DND-41 (cell line): ENCODE measurements at regions not wholly inside any gene's neighbourhood (a gene's known extent, or its start where the extent isn't known, plus 50 kb on each side); places are given as distances from the start of the nearest gene placed in this dataset.

ENCODE experiments used
- ATAC-seq: fragments of 200-7000 bp; cut with Tn5 transposase; 3 replicates; pipeline ENCODE4 v1.9.1; 2021; ENCODE audit warnings: low read depth; ENCODE audit not compliant: insufficient read depth
- DNase-seq: peaks from one replicate; pipeline ENCODE4 v3.0.0-alpha.2; 2020
- H2AFZ ChIP-seq: 2 replicates; pipeline ENCODE4 v1.6.0; 2012; ENCODE audit warnings: low read depth, low read length
- H3K27ac ChIP-seq: 2 replicates; pipeline ENCODE4 v1.5.1; 2012; ENCODE audit warnings: low read length, inconsistent platforms
- H3K27me3 ChIP-seq: fragments of 200-600 bp; sonication (generic); 2 replicates; pipeline ENCODE4 v1.6.0; 2012; ENCODE audit warnings: low read length, mild to moderate bottlenecking, inconsistent platforms; ENCODE audit not compliant: insufficient read depth, poor library complexity
- H3K36me3 ChIP-seq: 2 replicates; pipeline ENCODE4 v1.5.1; 2012; ENCODE audit warnings: low read length, inconsistent platforms; ENCODE audit not compliant: insufficient read depth
- H3K4me1 ChIP-seq: 2 replicates; pipeline ENCODE4 v1.5.1; 2012; ENCODE audit warnings: mild to moderate bottlenecking, low read length; ENCODE audit not compliant: insufficient read depth
- H3K4me2 ChIP-seq: 2 replicates; pipeline ENCODE4 v1.6.0; 2012; ENCODE audit warnings: mild to moderate bottlenecking, moderate library complexity, low read length, inconsistent platforms; ENCODE audit not compliant: insufficient read depth
- H3K4me3 ChIP-seq, 2 experiments: fragments of 200-600 bp in 1 of 2; shearing (Covaris generic) in 1 of 2; 2 replicates each; pipeline ENCODE4 v1.5.1; 2012 to 2016; ENCODE audit warnings: inconsistent platforms in 2 of 2, low read length in 2 of 2, mild to moderate bottlenecking in 2 of 2, low read depth in 1 of 2, moderate library complexity in 1 of 2
- H3K79me2 ChIP-seq: 2 replicates; pipeline ENCODE4 v1.6.0; 2012; ENCODE audit warnings: low read length, inconsistent platforms; ENCODE audit not compliant: insufficient read depth
- H3K9ac ChIP-seq: 2 replicates; pipeline ENCODE4 v1.6.0; 2012; ENCODE audit warnings: low read depth, mild to moderate bottlenecking, inconsistent platforms, low read length, moderate library complexity
- H3K9me3 ChIP-seq: 2 replicates; pipeline ENCODE4 v1.5.1; 2012; ENCODE audit warnings: low read length, moderate library complexity, mild to moderate bottlenecking, inconsistent platforms; ENCODE audit not compliant: insufficient read depth, severe bottlenecking
- H4K20me1 ChIP-seq: 2 replicates; pipeline ENCODE4 v1.6.0; 2012; ENCODE audit warnings: low read length; ENCODE audit not compliant: insufficient read depth
- EZH2 ChIP-seq: IDR thresholded peaks from 3 replicates; pipeline ENCODE4 v1.6.1; 2012; ENCODE audit warnings: borderline replicate concordance, low read depth, mild to moderate bottlenecking, moderate library complexity, low read length, inconsistent platforms; ENCODE audit not compliant: severe bottlenecking
- TF ChIP-seq, protein P1 (sequence below): IDR thresholded peaks from 2 replicates; pipeline ENCODE4 v1.5.1; 2012; ENCODE audit warnings: borderline replicate concordance, low read length, moderate library complexity, mild to moderate bottlenecking; ENCODE audit not compliant: poor library complexity, severe bottlenecking; ENCODE audit errors: extremely low read depth

GRCh38 chr1:223445402-223445801, 52.2 kb downstream of the CCDC185 start:
- Histone ChIP-seq H3K36me3 (no peaks in the 10 kb centered on the region), H2AFZ (no peak overlapping the region), H3K27me3 (no peaks in the 10 kb centered on the region), H4K20me1 (no peaks in the 10 kb centered on the region), H3K9me3 (peaks cover 2% of the 10 kb centered on the region), H3K4me3 (no peak overlapping the region), H3K4me2 (no peak overlapping the region), H3K4me1 (no peaks in the 10 kb centered on the region), H3K27ac (no peak overlapping the region), H3K9ac (no peak overlapping the region), H3K79me2 (no peaks in the 10 kb centered on the region)
- DNase-seq, result no peak
- ATAC-seq, result no peak
- no peak for TF ChIP-seq EZH2
- TF ChIP-seq, protein P1, sequence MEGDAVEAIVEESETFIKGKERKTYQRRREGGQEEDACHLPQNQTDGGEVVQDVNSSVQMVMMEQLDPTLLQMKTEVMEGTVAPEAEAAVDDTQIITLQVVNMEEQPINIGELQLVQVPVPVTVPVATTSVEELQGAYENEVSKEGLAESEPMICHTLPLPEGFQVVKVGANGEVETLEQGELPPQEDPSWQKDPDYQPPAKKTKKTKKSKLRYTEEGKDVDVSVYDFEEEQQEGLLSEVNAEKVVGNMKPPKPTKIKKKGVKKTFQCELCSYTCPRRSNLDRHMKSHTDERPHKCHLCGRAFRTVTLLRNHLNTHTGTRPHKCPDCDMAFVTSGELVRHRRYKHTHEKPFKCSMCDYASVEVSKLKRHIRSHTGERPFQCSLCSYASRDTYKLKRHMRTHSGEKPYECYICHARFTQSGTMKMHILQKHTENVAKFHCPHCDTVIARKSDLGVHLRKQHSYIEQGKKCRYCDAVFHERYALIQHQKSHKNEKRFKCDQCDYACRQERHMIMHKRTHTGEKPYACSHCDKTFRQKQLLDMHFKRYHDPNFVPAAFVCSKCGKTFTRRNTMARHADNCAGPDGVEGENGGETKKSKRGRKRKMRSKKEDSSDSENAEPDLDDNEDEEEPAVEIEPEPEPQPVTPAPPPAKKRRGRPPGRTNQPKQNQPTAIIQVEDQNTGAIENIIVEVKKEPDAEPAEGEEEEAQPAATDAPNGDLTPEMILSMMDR, result no peak

DNA sequence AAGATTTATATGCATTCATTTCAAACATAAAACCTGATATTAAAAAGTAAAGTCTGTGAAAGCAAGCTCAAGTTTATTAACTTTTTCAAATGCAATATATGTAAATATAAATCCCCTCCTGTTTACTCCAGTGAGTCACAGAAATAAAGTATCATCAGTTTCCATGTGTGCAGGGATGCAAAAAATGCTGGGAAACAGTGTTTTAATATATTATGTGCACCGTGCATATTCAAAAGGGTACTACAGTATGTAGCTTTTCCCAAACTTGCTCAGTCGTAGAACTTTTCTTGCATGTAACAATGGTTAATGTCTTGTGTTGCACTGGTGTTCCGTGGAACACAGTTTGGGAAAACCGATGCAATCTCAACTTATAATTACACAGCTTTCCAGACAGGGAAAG, 60.7 kb downstream of the CCDC185 start:
- no peak for DNase-seq
- Histone ChIP-seq H3K27me3 (no peaks in the 10 kb centered on the region), H4K20me1 (no peaks in the 10 kb centered on the region), H3K36me3 (no peaks in the 10 kb centered on the region), H3K4me1 (no peaks in the 10 kb centered on the region), H3K27ac (no peak overlapping the region), H3K9ac (no peak overlapping the region), H3K4me3 (no peak overlapping the region), H3K4me2 (no peak overlapping the region), H3K9me3 (no peaks in the 10 kb centered on the region), H2AFZ (no peak overlapping the region), H3K79me2 (no peaks in the 10 kb centered on the region)
- no peak for ATAC-seq
- TF ChIP-seq, protein P1, result no peak
- no peak for TF ChIP-seq EZH2

DNA sequence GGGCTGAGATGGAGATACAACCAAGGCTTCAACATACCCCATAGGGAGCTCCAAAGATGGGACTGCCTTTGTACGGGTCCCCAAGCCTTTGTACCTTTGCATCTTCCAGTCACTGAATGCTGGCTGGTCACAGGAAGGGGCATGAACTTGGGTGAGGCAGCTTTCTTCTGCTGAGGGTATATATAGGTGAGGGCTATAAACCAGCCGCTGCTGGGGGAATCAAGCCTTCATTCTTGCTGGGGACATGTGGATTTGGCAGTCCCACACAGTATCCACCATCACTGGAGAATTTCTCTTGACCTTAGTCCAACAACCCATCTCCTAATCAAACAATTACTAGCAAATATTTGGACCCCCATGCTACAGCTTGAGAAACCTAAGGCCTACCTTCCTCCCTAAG, 61.7 kb downstream of the CCDC185 start:
- H3K4me2 ChIP-seq, result no peak overlapping the region
- no peaks in the 10 kb centered on the region for H3K79me2 ChIP-seq
- no peaks in the 10 kb centered on the region for H3K9me3 ChIP-seq
- no peaks in the 10 kb centered on the region for H3K4me1 ChIP-seq
- H3K27ac ChIP-seq, result no peak overlapping the region
- no peak for TF ChIP-seq EZH2
- TF ChIP-seq, protein P1, result no peak
- ATAC-seq (no peak), DNase-seq (no peak)
- no peak overlapping the region for H3K9ac ChIP-seq
- H2AFZ ChIP-seq, result no peak overlapping the region
- no peaks in the 10 kb centered on the region for H3K27me3 ChIP-seq
- H4K20me1 ChIP-seq, result no peaks in the 10 kb centered on the region
- no peaks in the 10 kb centered on the region for H3K36me3 ChIP-seq
- H3K4me3 ChIP-seq, result no peak overlapping the region

GRCh38 chr1:223455470-223455869, 62.3 kb downstream of the CCDC185 start:
- no peak overlapping the region for H3K9ac ChIP-seq
- no peaks in the 10 kb centered on the region for H4K20me1 ChIP-seq
- no peak overlapping the region for H3K27ac ChIP-seq
- H3K36me3 ChIP-seq, result no peaks in the 10 kb centered on the region
- no peaks in the 10 kb centered on the region for H3K9me3 ChIP-seq
- no peak overlapping the region for H3K4me2 ChIP-seq
- no peaks in the 10 kb centered on the region for H3K79me2 ChIP-seq
- H3K27me3 ChIP-seq, result no peaks in the 10 kb centered on the region
- ATAC-seq (no peak), DNase-seq (no peak)
- H2AFZ ChIP-seq, result no peak overlapping the region
- TF ChIP-seq, protein P1, result no peak
- no peak for TF ChIP-seq EZH2
- no peak overlapping the region for H3K4me3 ChIP-seq
- no peaks in the 10 kb centered on the region for H3K4me1 ChIP-seq
